RWPE2 (cell line): ENCODE measurements at regions not wholly inside any gene's neighbourhood (a gene's known extent, or its start where the extent isn't known, plus 50 kb on each side); places are given as distances from the start of the nearest gene placed in this dataset.

Source experiments
- ATAC-seq: fragments of 200-7000 bp; cut with Tn5 transposase; 3 replicates; pipeline ENCODE4 v1.9.1; 2021; ENCODE audit warnings: low read depth
- DNase-seq: peaks from one replicate; pipeline ENCODE4 v3.0.0-alpha.2; 2020; ENCODE audit warnings: low spot score
- H3K27ac ChIP-seq: fragments of 450-650 bp; 2 replicates; pipeline ENCODE4 v1.5.1; 2017; ENCODE audit warnings: mild to moderate bottlenecking; ENCODE audit not compliant: poor library complexity, severe bottlenecking
- H3K27me3 ChIP-seq: fragments of 250-450 bp; sonication (Bioruptor Pico); 2 replicates; pipeline ENCODE4 v1.5.1; 2021; ENCODE audit warnings: mild to moderate bottlenecking, moderate library complexity; ENCODE audit not compliant: insufficient read depth, poor library complexity, severe bottlenecking
- H3K36me3 ChIP-seq: fragments of 250-450 bp; sonication (Bioruptor Pico); 2 replicates; pipeline ENCODE4 v1.5.1; 2020; ENCODE audit warnings: low read depth, mild to moderate bottlenecking, moderate library complexity
- H3K4me1 ChIP-seq: fragments of 250-450 bp; sonication (Bioruptor Pico); 2 replicates; pipeline ENCODE4 v1.5.1; 2021; ENCODE audit warnings: mild to moderate bottlenecking, moderate library complexity; ENCODE audit not compliant: insufficient read depth, poor library complexity, severe bottlenecking
- H3K4me3 ChIP-seq: fragments of 250-450 bp; sonication (Bioruptor Pico); 2 replicates; pipeline ENCODE4 v1.5.1; 2021; ENCODE audit warnings: mild to moderate bottlenecking, moderate library complexity; ENCODE audit not compliant: severe bottlenecking
- H3K9me3 ChIP-seq: fragments of 250-450 bp; sonication (Bioruptor Pico); 2 replicates; pipeline ENCODE4 v1.5.1; 2021; ENCODE audit warnings: mild to moderate bottlenecking, moderate library complexity; ENCODE audit not compliant: severe bottlenecking
- CTCF ChIP-seq: fragments of 450-650 bp; IDR thresholded peaks from one replicate; pipeline ENCODE4 v1.5.1; 2017; ENCODE audit warnings: mild to moderate bottlenecking, moderate library complexity; ENCODE audit not compliant: poor library complexity, severe bottlenecking

- ATAC-seq (no peak; the same call in 2 of the 3 replicates), DNase-seq (no peak)
- Histone ChIP-seq H3K4me1 (no peaks in the 10 kb centered on the region), H3K4me3 (no peak overlapping the region), H3K9me3 (no peaks in the 10 kb centered on the region), H3K36me3 (no peaks in the 10 kb centered on the region), H3K27ac (no peak overlapping the region), H3K27me3 (peaks cover 2% of the 10 kb centered on the region)
- no peak for TF ChIP-seq CTCF
Measured at GRCh38 chr3:117485841-117486240, 776.3 kb downstream of the TUSC7 start.

- Histone ChIP-seq H3K4me1 (no peaks in the 10 kb centered on the region), H3K36me3 (no peaks in the 10 kb centered on the region), H3K9me3 (no peaks in the 10 kb centered on the region), H3K4me3 (no peak overlapping the region), H3K27ac (no peak overlapping the region), H3K27me3 (peaks cover 5% of the 10 kb centered on the region)
- DNase-seq (no peak), ATAC-seq (no peak)
- TF ChIP-seq CTCF = no peak
Measured at GRCh38 chr3:117486719-117487716, 777.4 kb downstream of the TUSC7 start.

- no peak overlapping the region for H3K4me3 ChIP-seq
- no peaks in the 10 kb centered on the region for H3K4me1 ChIP-seq
- TF ChIP-seq CTCF = no peak
- H3K9me3 ChIP-seq = no peaks in the 10 kb centered on the region
- no peak for DNase-seq
- peaks cover 5% of the 10 kb centered on the region for H3K27me3 ChIP-seq
- no peaks in the 10 kb centered on the region for H3K36me3 ChIP-seq
- ATAC-seq = no peak
- H3K27ac ChIP-seq = no peak overlapping the region
Measured at GRCh38 chr3:117488983-117489382, 779.4 kb downstream of the TUSC7 start.

- TF ChIP-seq CTCF = no peak
- Histone ChIP-seq H3K4me3 (no peak overlapping the region), H3K27me3 (peaks cover 5% of the 10 kb centered on the region), H3K4me1 (no peaks in the 10 kb centered on the region), H3K27ac (no peak overlapping the region), H3K36me3 (no peaks in the 10 kb centered on the region), H3K9me3 (no peaks in the 10 kb centered on the region)
- DNase-seq (no peak), ATAC-seq (no peak)
Measured at GRCh38 chr3:117489663-117490079, 780.1 kb downstream of the TUSC7 start.

GRCh38 chr3:117490716-117491115 lies 781.1 kb downstream of the TUSC7 start:
- Histone ChIP-seq H3K27ac (no peak overlapping the region), H3K36me3 (no peaks in the 10 kb centered on the region), H3K4me1 (no peaks in the 10 kb centered on the region), H3K4me3 (no peak overlapping the region), H3K27me3 (peaks cover 5% of the 10 kb centered on the region), H3K9me3 (no peaks in the 10 kb centered on the region)
- TF ChIP-seq CTCF = no peak
- ATAC-seq (no peak), DNase-seq (no peak)
